ENCODE measurements at regions not wholly inside any gene's neighbourhood (a gene's known extent, or its start where the extent isn't known, plus 50 kb on each side); places are given as distances from the start of the nearest gene placed in this dataset.
"Not testable (repeated sequence)": the region's sequence is repeated elsewhere in the genome, so short reads cannot be mapped to it uniquely, and the experiment has no call there.

DNA sequence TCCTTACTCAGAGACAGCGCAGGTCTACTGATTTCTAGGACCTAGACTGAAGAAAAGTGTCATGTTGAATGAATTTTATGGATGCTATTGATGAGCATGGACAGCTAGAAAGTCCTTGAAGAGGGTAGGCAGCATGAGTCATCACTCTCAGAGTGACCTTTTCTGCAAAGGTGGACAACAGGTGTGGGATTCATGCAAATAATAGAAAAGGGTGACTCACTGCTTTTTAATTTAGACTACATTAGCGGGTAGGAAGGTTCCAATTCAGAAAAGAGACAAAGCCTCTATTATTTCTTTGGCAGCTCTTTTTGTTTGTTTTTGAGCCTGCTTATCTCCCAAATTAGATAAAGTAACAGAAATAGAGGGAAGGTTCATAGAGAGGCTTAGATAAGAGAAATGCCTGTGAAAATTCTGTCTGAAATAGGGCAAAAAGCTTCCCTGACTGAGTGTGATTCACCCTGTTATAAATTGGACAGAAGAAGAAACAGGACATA is 191.4 kb downstream of the TENT5A start:
- no peak for DNase-seq

DNA sequence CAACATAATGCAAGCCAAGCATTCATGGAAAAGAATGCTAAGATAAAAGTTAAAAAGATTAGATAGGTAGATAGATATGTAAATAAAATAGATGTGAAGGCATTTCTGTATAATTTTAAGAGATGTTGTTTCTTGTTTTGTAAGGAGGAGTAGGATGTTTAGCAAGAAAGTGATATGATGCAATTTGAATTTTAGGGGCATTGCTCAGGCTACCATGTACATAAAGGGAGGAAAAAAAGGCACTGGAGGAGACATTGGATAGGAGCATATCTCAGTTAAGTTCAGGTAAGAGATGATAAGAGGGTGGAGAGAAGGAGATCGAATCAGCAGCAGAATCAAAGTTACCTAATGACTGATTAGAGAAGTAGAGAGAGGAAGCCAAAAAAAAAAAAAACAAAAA is 194.7 kb downstream of the TENT5A start:
- no peak for DNase-seq

DNA sequence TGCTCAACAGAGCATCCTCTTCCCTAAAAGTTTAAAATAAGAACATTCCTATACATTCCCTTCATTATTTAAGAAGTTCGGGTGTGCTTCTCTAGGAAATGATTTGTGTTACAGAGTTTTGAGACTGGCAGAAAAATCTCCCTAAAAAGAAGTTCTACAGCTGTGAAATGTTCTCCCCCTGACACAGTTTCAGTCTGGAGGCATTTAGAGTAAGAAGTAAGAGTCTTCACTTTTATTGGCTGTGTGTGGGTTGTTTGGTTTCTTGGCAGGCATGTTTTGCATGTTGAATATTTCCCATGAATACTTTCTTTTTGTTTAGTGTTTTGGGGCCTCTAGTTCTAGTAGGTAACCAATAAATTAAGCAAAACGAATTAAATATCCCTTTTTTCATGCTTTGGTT is 195.9 kb downstream of the TENT5A start:
- DNase-seq, result no peak

DNA sequence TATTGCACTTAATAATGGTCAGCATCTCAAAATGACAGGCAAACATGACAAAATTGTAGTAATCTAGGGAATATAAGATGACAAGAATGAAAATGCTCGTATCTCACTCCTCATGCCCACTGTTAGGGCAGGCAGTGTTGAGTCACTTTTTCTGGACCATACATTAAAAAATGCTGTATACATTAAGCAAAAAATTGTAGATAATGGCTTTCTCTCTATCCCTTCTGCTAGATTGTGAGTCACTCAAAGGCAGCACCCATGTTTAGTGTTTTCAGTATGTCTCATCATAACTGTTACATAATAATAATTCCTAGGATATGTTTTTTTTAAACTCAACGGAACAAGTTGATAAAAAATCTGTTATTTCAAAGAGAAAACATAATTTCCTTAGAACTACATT is 199.3 kb downstream of the TENT5A start:
- no peak for DNase-seq

DNA sequence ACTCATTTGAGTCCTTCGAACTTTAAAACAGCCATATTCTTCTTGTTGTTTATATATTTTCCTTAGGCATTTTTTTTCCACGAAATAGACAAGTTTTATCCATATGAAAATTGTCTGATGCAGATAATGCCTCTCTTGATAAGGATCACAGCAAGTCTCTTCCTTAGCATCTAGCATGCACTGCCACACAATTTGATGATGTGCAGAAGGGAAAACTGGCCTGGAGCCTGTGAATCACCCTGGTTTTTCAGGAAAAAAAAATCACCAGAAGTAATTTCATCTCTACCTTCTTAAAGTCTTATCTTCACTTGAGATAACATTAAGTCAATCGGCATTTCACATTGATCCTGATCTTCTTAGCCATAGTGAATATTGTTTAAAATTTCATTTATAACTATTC is 199.8 kb downstream of the TENT5A start:
- DNase-seq, result no peak

DNA sequence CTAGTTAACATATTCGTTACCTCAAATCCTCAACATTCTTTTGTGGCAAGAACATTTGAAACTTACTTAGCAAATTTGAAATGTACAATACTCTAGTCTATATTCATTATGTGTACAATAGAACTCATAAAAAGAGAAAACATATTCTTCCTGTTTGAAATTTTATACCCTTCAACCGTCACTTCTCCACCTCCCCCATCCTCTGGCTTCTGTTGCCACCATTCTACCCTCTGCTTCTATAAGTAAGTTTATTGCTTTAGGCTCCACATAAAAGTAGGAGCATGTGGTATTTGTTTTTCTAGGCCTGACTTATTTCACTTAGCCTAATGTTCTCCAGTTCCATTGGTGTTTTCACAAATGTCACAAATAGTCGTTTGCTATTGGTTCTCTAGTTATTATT is 205.3 kb downstream of the TENT5A start:
- no peak for DNase-seq

DNA sequence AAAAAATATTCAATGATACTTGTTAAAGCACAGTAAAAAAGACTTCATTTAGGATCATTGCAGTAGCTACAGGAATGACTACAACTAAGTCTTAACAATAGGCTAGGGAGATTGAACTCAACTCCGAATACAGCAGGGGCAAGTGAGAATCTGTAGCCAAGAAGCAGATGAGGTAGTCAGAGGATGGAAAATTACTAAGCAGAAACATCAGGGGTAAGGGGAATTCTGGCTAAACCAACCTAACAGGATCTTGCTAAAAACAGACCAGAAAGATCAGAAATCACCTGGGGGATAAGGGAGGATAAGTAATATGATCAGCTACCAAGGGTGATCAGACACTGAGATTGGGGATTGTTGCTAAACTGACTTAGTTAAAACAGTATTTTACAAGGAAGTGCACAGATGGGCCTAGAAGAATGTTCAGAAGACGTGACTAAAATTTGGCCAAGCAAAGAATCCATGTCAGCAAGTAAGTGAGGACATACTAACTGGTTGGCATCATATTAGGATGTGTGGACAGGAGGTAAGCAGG is 217.5 kb downstream of the TENT5A start:
- no peak for DNase-seq

DNA sequence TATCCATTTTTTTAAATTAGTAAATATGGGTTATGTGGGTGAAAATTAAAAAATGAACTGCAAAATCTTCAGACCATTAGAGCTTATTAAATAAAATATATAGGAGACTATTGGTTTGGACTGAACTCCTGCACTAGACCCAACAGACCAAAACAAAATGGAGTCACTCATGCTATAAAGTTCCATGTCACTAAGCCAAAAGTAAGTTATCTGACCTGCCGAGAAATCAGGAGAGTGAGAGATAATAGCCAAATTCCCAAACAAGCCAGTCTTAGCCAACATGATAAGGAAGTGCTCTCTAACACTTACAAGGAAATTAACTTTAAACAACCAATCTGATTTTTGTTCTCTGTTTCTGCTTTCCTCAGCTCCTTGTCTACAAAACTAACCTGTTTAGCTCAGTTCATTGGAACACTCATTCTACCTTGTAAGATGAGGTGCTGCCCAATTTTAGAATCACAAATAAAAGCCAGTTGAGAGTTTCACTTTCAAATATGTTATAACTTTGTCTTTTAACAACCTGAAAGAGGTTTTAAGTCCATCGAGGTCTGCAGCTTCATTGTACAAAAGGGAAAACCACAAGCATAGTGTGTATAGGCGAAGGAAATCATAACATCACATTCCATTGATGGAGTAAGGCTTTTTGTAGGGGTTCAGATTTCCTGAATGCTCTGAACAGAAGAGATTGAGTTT is 220.5 kb downstream of the TENT5A start:
- DNase-seq, result no peak

DNA sequence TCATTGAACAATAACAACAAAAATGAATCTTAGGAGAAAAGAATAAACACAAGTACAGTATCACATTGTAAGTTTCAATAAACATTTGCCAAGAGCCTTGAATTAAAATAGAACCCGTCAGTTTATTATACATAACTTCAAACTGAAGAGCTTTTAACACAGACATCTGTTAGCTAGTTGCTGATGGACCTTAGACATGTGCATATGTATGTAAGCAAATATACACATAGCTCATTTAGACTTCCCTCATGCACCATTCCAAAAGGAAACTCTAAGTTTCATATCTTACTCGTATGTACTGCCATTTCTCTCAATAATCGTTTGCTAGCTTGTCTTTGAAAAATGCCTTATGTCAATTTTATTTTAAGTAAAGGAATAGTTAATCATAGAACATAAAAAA is 235.0 kb downstream of the TENT5A start:
- DNase-seq, result no peak

DNA sequence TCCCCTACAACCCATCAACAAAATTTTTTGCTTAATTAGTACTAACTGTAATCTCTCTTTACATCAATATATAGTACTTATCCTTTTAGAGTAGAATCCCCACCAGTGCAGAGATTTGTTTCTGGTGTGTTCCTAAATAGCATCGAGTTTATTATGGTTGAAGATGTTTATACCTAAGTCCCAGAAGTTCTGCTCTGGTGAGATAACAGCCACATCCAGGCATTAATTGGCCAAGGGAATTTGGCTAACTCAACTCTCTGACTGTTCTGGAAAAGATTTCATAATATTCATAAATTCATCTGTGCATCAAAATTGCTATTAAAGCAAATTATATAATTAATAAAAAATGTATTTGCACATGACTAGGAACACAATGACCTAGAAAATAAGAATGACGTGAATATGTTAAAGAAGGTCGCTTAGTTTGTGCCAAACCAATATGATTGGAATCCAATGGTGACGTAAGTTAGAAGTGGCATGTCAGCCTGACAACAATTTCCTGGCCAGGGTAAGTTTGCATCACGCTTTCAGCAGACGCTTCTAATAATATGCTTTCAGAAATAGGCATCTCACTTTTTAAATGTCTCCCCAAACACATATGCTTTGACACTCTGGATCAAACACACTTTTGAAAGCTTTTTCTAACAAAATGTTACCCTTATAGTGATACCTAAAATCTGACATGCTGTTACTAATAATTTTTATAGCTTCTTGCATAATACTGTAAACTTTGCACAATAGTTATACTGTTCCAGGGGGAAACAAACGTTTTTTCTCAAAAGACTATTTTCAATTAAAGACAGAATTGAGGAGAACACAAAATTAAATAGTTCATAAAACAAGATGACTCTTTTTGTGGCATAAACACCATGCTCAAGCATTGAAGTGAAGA is 236.7 kb downstream of the TENT5A start:
- DNase-seq, result no peak

DNA sequence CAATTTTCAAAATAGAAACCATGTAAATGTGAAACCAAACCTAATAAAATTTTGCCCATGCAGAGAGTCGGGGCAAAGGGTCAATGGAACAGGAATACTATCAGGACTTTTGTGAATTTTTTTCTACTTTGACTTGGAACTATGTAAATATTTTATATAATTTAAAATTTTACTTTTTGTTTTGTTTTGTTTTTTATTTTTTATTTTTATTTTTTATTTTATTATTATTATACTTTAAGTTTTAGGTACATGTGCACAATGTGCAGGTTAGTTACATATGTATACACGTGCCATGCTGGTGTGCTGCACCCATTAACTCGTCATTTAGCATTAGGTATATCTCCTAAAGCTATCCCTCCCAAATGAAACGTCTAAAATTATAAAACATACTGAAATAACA is 238.3 kb downstream of the TENT5A start:
- DNase-seq, result not testable (repeated sequence)

DNA sequence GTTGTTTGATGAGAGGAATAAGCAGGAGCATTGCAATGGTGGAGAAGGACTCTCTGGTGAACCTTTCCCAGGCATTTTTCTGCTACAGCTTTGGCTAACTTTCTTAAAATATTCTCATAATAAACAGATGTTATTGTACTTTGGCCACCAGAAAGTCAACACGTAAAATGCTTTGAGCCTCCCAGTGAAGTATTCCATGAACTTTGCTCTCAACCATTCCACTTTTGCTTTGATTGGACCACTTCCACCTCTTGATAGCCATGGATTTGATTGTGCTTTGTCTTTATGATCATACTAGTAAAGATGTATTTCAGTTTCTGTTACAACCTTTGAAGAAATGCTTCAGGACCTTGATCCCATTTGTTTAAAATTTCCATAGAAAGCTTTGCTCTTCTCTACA is 241.1 kb downstream of the TENT5A start:
- no peak for DNase-seq

DNA sequence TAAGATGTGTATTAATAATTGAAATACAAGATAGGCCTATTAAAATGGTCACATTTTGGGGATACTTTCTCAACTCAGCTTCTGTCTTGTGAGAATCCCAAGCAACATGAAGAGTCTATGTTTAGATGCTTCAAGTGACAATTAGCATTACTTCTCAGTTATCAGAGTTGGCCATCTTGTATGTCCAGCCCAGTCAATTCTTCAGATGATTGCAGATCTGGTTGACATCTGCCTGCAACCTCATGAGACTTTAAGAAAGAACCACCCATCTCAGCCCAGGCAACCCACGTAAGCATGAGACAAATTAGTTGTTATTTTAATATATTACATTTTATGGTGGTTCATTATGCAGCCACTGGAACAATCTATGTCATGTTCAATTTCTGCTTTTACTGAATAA is 256.5 kb downstream of the TENT5A start:
- DNase-seq, result no peak

DNA sequence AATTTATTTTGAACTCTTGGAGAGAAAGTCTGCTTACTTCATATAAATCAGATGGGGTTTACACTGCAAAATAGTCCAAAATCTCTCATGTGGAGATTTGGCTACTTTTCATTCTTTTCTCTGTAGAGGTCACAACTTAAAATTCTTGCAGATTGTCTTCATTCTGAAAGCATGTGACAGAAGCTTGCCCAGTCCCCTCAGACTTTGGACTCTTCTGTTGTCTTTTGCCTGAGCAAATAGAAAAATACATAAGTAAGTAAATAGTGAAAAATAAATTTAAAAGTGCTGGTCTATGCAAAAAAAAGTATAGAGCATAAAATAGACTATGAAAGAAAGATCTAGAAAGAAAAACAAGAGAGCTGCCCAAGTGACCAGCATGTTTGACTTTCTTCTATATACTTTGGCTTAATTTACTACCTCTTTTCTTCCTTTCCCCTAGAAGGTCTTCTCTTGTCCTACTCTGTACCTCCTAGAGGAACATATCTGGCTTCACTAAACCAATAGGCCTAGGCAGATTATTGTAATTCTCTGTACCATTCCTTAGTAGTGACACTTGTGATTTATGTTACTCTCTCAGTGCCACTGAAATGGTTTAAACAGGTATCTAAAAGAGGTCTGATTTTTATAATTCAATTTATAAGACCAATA is 260.9 kb downstream of the TENT5A start:
- no peak for DNase-seq

DNA sequence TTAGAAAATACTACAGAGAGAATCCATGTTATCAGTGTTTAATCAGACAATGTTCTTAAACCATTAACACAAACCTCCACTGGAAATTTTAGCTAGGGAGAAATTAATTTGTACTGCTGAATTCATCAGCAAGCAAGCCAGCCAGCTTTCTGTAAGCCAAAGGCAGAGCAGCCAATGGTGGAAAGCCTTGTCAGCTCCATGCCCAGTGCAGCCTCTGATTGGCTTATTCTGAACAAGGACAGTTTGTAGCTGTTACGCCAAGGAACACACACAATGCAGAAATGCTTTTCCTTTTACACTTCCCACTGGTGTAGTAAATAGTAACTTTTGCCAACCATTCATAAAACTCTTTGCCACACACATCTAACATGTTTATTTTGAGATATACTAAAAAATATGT is 265.0 kb downstream of the TENT5A start:
- no peak for DNase-seq

DNA sequence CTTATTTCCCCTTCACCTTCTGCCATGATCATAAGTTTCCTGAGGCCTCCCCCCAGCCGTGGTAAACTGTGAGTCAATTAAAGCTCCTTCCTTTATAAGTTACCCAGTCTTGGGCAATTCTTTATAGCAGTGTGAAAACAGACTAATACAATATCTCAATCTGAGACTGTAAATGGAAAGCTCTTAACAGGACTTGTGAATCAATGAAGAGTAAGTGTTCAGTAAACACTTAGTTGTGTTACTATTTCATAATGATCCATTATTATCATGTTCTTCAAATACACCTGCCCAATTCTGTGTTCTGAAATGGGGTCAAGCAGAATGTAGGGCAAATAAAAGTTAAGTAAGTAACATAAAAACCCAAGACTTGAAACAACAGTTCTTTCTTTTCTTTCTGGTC is 266.2 kb downstream of the TENT5A start:
- DNase-seq, result no peak

DNA sequence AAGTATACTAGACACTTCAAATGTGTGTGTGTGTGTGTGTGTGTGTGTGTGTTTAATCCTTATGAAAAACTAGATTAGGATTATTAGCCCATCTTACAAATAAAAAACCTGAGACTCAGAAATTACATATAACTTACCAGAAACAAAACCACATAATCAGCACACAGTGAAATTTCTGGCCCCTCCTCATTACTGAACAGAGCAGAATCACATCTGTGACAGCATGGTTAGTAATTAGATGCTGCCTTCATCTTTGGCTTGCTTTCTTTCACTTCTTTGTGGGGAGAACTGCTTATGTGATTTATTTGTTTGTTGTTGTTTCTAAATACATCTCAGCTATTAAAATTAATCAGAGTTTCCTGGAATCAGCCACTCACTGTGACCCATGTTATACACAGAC is 267.1 kb downstream of the TENT5A start:
- no peak for DNase-seq

DNA sequence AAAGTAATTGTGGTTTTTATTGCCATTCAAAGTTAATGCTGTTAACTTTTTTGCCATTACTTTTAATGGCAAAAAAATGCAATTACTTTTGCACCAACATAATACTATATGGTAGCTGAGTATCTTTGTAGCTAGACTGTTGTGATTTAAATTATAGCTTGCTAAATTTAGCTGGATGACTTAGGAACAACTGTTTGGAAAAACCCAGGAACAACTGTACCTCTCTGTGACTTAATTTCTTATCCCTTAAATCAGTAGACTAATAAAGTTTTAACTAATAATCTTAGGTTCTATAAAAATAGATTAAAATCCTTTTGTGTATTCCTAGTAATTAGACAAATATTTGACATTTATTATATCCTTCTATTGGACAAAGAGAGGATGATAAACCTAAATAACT is 268.2 kb downstream of the TENT5A start:
- no peak for DNase-seq

DNA sequence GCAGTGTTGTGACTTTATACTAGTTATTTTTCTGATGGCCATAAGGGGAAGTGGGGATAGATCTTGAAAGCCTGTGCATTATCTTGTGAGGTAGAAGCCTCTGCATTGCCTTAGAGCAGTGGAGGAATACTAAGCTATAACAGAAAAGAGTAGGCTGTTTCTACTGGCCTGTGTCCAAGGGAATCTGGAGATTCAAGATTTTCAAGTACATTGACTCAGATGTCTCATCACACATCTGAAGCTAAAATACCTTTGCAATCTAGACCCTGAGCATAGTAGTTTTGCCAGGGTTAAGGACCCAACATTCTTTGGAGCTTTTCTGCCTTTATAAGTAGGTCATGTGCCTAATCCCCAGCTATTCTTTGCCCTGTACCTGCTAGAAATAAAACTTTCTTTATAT is 272.3 kb downstream of the TENT5A start:
- no peak for DNase-seq

DNA sequence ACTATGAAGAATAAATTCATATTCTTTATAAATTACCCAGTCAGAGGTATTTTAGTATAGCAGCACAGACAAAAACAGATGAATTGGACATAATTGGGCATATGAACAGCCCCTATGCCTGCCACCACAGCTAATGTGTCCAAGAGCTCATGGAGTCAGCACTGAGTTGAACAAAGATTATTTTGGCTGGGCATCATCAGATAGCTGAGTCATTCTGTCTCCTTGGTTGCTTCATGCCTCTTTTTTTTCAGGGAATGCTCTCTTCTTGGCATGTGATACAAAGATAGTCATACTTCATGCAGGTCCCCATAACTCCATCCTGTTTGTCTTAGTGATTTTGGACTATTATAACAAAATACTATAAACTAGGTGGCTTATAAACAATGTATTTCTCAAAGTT is 275.6 kb downstream of the TENT5A start:
- no peak for DNase-seq

DNA sequence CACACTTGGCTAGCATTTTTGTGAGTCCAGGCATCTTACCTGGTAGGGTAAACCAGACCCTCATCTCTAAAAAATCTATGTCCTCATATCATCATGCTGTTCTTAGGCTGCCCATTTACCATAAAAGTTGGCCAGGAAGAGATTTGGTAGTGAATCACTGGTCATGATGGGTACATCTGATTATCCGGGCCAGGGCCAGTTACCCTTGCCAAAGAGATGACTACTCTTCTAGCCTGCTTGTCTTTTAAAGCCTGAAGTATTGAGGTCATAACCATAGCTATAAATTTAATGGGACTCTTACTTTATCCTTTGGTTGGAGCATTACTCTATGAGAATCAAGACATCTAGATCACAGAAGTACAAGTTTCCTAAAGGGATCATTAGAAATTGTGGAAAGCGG is 276.8 kb downstream of the TENT5A start:
- DNase-seq, result no peak

DNA sequence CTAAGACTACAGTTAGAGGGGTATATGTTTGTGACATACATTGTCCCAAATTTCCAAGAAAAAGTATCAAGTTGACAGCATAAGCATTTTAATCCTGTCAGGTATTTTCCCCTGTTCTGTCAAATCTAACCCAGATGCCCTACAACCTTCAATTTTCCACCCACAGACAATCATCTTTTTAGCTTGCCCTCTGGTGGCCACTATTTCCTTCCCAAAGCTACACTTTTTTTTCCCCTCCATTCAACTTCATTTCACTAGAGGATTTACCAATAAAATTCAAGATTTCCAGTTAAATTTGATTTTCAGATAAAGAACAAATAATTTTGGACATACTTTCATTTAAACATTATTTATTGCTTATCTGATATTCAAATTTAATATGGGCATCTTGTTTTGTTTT is 286.6 kb downstream of the TENT5A start:
- DNase-seq, result no peak

DNA sequence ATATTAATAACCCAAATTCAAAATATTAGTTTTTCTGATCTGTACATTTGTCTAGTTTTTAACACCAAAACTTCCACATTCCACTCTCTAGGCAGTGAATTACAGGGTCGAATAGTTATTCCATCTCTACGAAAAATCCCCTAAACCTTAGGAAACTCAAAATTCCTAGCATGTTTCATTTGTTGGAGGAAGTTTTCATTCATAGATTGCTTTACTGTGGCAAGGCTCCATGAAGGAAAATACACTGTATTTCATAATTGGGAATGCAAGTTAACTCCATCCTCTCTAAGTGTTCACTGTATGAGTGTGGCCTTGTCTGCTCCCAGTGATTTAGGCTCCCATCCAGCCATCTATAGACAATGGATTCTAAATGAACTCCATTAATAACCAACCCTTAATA is 296.1 kb downstream of the TENT5A start:
- no peak for DNase-seq

DNA sequence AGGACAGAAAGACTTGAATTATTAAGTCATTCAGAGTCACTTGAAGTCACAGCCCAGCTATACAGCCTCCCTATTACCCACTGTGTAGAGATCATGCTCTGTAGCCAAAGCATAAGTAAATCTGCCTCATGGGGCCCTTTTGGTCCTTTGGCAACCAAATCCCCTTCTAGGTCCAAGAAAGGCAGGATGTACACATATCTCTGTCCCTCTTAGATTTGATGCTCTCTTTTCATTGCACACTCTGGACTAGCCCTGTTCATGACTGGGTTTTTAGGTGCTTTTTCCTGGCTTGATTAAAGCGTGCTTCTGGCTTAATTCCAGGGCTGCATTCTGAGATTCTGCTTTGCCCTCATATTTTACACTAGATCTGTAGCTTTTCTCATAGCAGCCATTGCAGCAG is 296.8 kb downstream of the TENT5A start:
- no peak for DNase-seq

All from activated CD4-positive, alpha-beta T cell treated with anti-CD3 and anti-CD28 coated beads, Interleukin-2, Interleukin-6, amounts not matched to agents 100 ng/mL and 50 ng/mL, durations not matched to agents 16 hours and 8 hours (primary cell).